PC-3 (cell line): ENCODE measurements at regions not wholly inside any gene's neighbourhood (a gene's known extent, or its start where the extent isn't known, plus 50 kb on each side); places are given as distances from the start of the nearest gene placed in this dataset.

ENCODE experiments used
- EZH2 ChIP-seq: fragments of 300-600 bp; sonication (generic); IDR thresholded peaks from one replicate; pipeline ENCODE4 v1.6.1; 2017; ENCODE audit warnings: antibody characterized with exemption, mild to moderate bottlenecking, low read length; ENCODE audit not compliant: unreplicated experiment
- EZH2phosphoT487 ChIP-seq: fragments of 300-600 bp; sonication (generic); IDR thresholded peaks from 2 replicates; pipeline ENCODE4 v1.6.1; 2018; ENCODE audit warnings: mild to moderate bottlenecking, antibody characterized with exemption, low read length, borderline replicate concordance
- TF ChIP-seq, protein P1 (sequence below): fragments of 300-600 bp; sonication (generic); conservative IDR thresholded peaks from 2 replicates; pipeline ENCODE4 v1.5.1; 2017; ENCODE audit warnings: antibody characterized with exemption, low read depth, mild to moderate bottlenecking, low read length

DNA sequence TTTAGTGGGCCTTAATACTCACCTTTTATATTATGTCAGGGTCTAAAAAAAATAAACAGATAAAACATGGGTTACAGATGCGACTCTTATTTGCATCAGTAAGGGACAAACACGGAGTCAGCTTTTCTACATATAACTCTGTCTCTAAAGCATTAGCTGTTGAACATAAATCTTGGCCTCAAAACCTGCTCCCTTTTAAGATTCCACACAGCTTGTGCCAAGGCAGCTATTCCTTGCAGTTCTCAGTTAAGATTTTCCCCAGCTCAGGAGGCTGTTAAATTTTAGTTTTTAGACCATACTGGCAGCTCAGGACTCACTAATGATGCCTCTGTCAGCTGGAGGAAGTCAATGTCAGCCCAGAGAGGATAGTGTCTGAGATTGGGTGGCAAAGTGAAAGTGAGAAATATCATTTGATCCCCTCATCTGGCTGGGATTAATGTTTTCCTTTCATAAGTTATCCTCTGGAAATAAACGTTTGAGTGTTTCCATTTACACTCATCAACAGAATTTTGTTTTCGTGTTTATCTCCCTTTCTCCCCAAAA is 287.5 kb downstream of the ELAVL2 start:
- TF ChIP-seq, protein P1, sequence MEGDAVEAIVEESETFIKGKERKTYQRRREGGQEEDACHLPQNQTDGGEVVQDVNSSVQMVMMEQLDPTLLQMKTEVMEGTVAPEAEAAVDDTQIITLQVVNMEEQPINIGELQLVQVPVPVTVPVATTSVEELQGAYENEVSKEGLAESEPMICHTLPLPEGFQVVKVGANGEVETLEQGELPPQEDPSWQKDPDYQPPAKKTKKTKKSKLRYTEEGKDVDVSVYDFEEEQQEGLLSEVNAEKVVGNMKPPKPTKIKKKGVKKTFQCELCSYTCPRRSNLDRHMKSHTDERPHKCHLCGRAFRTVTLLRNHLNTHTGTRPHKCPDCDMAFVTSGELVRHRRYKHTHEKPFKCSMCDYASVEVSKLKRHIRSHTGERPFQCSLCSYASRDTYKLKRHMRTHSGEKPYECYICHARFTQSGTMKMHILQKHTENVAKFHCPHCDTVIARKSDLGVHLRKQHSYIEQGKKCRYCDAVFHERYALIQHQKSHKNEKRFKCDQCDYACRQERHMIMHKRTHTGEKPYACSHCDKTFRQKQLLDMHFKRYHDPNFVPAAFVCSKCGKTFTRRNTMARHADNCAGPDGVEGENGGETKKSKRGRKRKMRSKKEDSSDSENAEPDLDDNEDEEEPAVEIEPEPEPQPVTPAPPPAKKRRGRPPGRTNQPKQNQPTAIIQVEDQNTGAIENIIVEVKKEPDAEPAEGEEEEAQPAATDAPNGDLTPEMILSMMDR = no peak
- no peak for TF ChIP-seq EZH2phosphoT487
- TF ChIP-seq EZH2 = no peak
